Thoracic aorta (tissue), 2 donors: ENCODE measurements at regions not wholly inside any gene's neighbourhood (a gene's known extent, or its start where the extent isn't known, plus 50 kb on each side); places are given as distances from the start of the nearest gene placed in this dataset.

Experiments
- ATAC-seq: fragments of 150-250 bp; one replicate; pipeline ENCODE4 v1.8.0; 2017; ENCODE audit warnings: low read depth; ENCODE audit not compliant: insufficient number of reproducible peaks, low FRiP score
- DNase-seq: peaks from one replicate; pipeline ENCODE4 v3.0.0-alpha.2; 2020; ENCODE audit warnings: low spot score
- H3K27ac ChIP-seq, 2 donors: fragments of 200-600 bp; sonication (generic); 1 replicate in 1 of 2; 2 replicates in 1 of 2; pipeline ENCODE4 v1.5.1; 2016; ENCODE audit warnings: mild to moderate bottlenecking in 2 of 2, moderate library complexity in 2 of 2
- H3K27me3 ChIP-seq: fragments of 200-600 bp; sonication (generic); replicated peaks from 2 replicates; pipeline ENCODE4 v1.6.0; 2016; ENCODE audit warnings: mild to moderate bottlenecking; ENCODE audit not compliant: insufficient read depth
- H3K36me3 ChIP-seq: fragments of 200-600 bp; sonication (generic); one replicate; pipeline ENCODE4 v1.5.1; 2016
- H3K4me1 ChIP-seq, 2 donors: fragments of 200-600 bp; sonication (generic); 1 replicate in 1 of 2; 2 replicates in 1 of 2; pipeline versions ENCODE4 v1.5.1 to v1.6.0; 2016; ENCODE audit warnings: low read depth in 2 of 2, mild to moderate bottlenecking in 1 of 2; ENCODE audit not compliant: control insufficient read depth in 1 of 2
- H3K4me3 ChIP-seq: fragments of 200-600 bp; sonication (generic); 2 replicates; pipeline ENCODE4 v1.5.1; 2016; ENCODE audit warnings: mild to moderate bottlenecking
- H3K9me3 ChIP-seq: fragments of 200-600 bp; sonication (generic); 2 replicates; pipeline ENCODE4 v1.5.1; 2016
- CTCF ChIP-seq: fragments of 200-600 bp; sonication (generic); IDR thresholded peaks from one replicate; pipeline ENCODE4 v1.5.1; 2019; ENCODE audit warnings: antibody characterized with exemption

GRCh38 chr12:24226745-24227350 is 277.4 kb upstream of the SOX5 start:
- peaks cover 11 to 38% of the 10 kb centered on the region in 2 donors for H3K4me1 ChIP-seq
- H3K4me3 ChIP-seq: peak overlapping the region; percentile 16
- no peak for TF ChIP-seq CTCF
- H3K9me3 ChIP-seq: no peaks in the 10 kb centered on the region
- peak; percentile 26 for DNase-seq
- H3K36me3 ChIP-seq: no peaks in the 10 kb centered on the region
- ATAC-seq: peak; percentile 89
- H3K27ac ChIP-seq: peak overlapping the region; percentile 18 to 50
- no peaks in the 10 kb centered on the region for H3K27me3 ChIP-seq

DNA sequence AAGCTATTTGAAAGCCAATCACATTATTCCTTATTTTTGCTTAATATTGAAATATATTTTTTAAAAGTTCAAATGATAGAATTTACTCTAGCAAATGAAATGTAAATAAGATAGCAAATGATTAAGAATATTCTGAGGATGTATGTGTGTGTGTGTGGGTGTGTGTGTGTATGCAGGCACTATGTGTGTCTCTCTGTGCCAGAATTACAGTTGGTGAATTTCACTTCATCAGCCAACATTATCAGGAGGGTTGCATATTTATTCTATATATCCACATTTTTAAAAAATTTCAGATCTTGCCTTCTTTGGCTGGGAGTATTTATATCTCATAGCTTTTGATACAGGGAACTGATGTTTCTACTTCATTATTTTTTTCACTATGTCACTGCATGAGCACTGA is 274.9 kb upstream of the SOX5 start:
- Histone ChIP-seq H3K4me1 (peaks cover 11 to 42% of the 10 kb centered on the region in 2 donors), H3K36me3 (no peaks in the 10 kb centered on the region), H3K27me3 (no peaks in the 10 kb centered on the region), H3K27ac (no peak overlapping the region), H3K9me3 (no peaks in the 10 kb centered on the region), H3K4me3 (no peak overlapping the region)
- no peak for ATAC-seq
- DNase-seq: no peak
- TF ChIP-seq CTCF: no peak

- DNase-seq: no peak
- no peaks in the 10 kb centered on the region for H3K27me3 ChIP-seq
- TF ChIP-seq CTCF: no peak
Observed at GRCh38 chr12:24223926-24224325, 274.5 kb upstream of the SOX5 start.

GRCh38 chr12:24222968-24223367 is 273.5 kb upstream of the SOX5 start:
- no peak for ATAC-seq
- Histone ChIP-seq H3K4me3 (no peak overlapping the region), H3K27me3 (no peaks in the 10 kb centered on the region), H3K9me3 (no peaks in the 10 kb centered on the region), H3K27ac (no peak overlapping the region), H3K4me1 (peaks cover 11 to 29% of the 10 kb centered on the region in 2 donors), H3K36me3 (no peaks in the 10 kb centered on the region)
- no peak for DNase-seq
- TF ChIP-seq CTCF: no peak

More at GRCh38 chr12:24223926-24224325, 274.5 kb upstream of the SOX5 start:
- Histone ChIP-seq H3K27ac (no peak overlapping the region), H3K4me1 (peaks cover 11 to 39% of the 10 kb centered on the region in 2 donors), H3K9me3 (no peaks in the 10 kb centered on the region), H3K4me3 (no peak overlapping the region), H3K36me3 (no peaks in the 10 kb centered on the region)
- ATAC-seq: no peak

DNA sequence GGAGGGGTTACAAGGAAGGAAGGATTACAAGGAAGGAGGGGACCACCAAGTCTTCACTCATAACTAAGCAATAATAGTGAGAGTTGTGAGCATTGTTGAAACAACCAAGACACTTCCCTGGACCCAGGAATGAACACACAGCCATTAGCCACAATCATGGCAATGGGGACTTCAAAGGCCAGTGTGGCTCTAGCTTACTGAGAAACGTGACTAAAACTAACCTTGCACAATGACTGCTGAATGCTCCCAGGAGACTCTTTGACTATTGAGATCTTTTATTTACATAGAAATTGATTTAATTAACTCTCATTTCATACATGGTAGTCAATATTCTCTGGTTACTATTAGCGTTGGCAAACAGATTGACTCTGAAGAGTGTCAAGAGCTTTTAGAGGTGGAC is 263.0 kb upstream of the SOX5 start:
- no peaks in the 10 kb centered on the region for H3K36me3 ChIP-seq
- H3K9me3 ChIP-seq: no peaks in the 10 kb centered on the region
- no peak for TF ChIP-seq CTCF
- ATAC-seq (no peak), DNase-seq (no peak)
- no peak overlapping the region for H3K4me3 ChIP-seq
- no peaks in the 10 kb centered on the region for H3K4me1 ChIP-seq
- H3K27me3 ChIP-seq: no peaks in the 10 kb centered on the region
- H3K27ac ChIP-seq: no peak overlapping the region
